CD4-positive, alpha-beta T cell treated with Interleukin-15 for 1 hour (primary cell): ENCODE measurements at regions not wholly inside any gene's neighbourhood (a gene's known extent, or its start where the extent isn't known, plus 50 kb on each side); places are given as distances from the start of the nearest gene placed in this dataset.
"Not testable (repeated sequence)": the region's sequence is repeated elsewhere in the genome, so short reads cannot be mapped to it uniquely, and the experiment has no call there.

Source experiments
- DNase-seq: peaks from one replicate; pipeline ENCODE4 v3.0.0-alpha.2; 2020

DNA sequence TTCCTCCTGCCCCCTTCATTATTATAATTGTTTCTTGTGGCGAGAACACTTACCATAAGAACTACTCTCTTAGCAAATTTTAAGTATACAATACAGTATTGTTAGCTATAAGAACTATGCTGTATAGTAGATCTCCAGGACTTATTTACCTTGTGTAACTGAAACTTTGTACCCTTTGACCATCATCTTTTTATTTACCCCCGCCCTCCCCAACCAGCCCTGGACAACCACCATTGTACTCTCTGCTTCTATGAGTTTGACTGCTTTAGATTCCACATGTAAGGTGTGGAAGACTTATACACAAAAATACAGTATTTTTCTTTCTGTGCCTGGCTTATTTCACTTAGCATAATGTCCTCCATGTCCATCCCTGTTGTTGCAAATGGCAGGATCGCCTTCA, 161.1 kb downstream of the PHF8 start:
- DNase-seq = no peak

DNA sequence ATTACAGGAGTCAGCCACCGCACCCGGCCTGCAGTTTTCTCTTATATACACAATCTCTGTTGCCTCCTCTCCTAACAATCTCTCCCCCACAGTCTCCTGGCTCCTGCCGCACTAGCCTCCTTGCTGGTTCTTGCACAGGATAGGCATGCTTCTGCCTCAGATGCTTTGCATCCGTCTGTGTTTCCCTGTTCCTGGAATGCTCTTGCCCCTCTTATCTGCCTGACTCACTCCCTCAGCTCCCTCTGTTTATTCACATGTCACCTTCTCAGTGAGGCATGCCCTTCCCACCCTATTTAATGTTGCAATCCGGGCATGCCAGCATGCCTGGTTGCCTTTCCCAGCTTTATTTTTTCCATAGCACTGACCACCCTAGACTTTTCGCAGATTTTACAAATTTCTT, 161.9 kb downstream of the PHF8 start:
- DNase-seq = no peak

DNA sequence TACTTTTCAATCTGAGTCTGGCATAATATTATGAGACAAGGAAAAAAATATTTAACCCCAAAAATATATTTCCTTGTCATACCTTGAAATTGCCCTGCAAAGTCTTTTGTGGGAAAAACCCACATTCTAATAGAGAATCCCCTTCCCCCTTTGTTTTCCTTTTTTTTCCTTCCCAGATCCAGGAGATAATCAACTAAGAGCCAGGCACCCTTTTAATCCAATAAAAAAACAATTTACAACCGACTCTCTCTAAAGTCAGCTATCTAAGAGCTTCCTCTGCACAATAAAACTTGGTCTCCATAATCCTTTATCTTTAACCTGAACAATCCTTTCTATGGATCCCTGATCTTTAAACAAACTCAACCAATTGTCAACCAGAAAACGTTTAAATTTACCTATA, 163.5 kb downstream of the PHF8 start:
- not testable (repeated sequence) for DNase-seq

DNA sequence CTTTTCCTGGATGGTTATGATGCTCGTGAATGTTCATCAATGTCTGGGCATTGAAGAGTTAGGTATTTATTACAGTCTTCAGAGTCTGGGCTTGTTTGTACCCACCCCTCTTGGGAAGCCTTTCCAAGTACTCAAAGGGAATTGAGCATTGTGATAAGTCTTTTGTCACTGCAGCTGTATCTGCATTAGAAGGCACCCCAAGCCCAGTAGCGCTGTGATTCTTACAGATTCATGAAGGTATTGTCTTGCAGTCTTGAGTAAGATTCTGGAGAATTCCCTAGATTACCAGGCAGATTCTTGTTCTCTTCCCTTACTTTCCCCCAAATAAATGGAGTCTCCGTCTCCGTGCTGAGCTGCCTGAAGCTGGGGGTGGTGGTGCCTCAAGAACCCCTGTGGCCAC, 173.4 kb upstream of the HUWE1 start:
- no peak for DNase-seq

DNA sequence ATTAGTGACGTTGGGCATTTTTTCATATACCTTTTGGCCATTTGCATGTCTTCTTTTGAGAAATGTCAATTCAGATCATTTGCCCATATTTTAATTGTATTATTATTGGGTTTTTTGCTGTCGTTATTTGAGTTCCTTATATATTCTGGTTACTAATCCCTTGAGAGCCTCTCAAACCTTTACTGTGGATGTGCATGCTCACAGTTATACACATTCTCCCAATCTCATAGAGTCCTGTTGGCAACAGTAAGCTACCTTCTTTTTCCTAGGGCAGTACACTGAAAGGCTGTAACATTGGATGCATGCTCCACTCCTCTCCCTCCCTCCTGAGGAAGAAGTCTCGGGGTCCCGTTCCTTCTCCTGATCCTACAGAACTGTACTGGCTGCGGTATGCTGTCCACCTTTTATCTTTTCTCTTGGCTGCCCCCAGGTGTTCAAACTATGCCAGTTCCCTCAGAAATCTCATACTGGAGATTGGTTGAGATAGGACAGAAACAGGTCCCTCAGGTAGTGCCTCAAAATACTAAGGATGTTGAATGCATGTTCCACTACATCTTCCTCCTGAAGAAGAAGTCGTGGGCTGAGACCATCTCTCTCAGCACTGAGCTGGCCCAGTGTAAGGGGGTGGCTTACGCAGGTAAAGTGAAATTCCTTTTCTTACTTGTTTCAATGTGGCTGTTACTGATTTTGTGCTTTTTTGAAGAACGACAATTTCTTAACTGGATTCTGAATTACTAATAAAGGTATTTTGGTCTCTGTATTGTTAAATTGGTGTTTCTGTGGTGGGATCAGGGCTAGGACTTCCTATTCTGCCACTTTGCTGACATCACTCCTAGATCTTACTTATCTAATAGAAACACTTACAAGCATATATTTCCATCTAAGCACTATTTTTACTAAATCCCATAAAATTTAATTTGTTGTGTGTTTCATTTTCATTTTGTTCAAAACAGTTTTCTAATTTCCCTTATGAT, 145.4 kb upstream of the HUWE1 start:
- peak; percentile 22 for DNase-seq

DNA sequence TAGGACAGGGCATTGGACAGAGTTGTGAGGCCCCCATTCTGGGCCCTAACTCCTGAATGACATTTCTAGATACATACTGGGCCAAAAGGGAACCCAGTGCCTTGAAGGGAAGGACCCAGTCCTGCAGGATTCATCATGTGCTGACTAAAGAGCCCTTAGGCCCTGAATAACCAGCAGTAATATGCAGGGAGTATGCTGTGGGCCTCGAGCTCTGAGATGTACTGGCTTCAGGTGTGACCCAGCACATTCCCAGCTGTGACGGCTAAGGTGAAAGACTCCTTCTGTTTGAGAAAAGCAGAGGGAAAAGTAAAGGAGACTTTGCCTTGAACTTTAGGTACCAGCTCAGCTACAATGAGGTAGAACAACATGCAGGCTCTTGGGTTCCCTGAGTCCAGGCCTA, 138.2 kb upstream of the HUWE1 start:
- no peak for DNase-seq

DNA sequence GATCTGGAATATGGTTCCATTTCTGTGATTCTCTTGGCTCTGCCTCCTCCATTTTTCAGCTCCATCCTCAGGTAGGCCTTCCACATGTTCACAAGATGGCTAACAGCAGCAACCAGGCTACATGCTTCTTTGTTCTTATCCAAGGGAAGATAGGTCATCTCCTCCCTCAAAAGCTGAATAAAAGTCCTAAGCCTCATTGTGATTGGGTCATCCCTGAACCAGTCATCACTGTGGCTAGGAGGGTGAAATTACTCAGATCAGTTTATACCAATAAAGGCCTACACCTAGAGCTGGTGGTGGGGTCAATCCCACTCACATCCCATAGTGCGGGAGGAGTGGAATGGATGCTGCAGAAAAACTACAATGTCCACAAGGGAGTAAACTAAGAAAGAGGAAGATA, 131.6 kb upstream of the HUWE1 start:
- not testable (repeated sequence) for DNase-seq

DNA sequence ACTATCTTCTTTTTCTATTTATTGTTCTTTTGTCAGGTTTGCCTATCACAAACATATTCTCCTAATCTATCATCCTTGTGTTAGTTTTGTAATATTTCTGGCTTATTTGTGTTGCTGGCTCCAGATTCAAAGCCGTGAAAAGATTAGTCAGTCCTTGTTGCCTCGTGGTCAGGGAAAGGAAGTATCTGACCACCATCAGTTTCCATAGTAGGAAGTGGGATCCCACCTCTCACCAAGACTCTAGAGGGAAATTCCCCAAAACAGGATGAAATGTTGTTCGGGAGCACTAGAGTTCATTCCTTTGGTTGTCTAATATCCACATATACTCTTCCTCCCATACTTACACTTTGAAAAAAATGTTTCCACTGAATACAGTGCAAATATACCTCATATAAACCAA, 131.0 kb upstream of the HUWE1 start:
- DNase-seq = no peak

DNA sequence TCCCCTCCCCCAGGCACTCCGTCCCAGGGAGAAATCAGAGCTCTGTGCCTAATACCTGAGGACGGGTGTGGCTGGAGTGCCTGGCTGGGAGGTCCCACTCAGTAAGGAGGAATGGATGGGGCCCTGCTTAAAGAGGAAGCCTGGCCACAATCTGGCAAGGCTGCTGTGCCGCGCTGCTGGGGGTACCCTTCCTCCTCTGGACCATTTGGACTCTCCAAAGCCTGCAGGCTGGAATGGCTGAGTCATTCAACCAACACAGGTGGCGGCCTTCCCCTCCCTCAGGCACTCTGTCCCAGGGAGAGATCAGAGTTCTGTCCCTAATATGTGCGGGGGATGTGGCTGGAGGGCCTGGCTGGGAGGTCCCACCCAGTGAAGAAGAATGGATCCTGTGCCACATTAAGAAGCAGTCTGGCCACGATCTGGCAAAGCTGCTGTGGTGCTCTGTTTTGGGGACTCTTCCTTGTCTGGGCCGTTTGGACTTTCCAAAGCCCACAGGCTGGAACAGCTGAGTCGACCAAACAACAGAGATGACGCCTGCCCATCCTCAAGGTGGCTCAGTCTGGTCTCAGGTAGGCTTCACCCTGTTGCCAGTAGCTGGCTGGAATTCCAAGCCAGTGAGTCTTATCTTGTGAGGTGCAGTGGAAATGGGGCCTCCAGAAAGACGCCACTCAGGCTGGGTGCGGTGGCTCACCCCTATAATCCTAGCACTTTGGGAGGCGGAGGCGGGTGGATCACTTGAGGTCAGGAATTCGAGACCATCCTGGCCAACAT, 127.3 kb upstream of the HUWE1 start:
- no peak for DNase-seq

DNA sequence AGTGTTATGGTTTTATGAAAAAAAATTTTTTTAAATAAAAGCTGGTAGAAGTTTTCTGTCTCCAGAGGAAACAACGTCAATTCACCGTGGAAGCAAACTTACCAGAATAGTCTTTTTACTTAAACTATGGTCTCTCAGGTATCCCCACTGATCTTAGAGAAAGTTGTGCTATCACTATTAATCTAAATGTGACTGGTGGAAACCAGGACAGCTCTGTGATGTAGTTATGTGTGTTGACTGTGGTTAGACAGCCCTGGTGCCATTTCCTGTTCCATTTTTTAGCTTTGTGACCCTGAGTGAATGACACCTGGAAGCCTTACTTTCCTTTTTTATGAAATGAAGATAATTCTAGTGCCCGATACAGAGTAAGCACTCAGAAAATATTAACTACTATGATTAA, 111.8 kb upstream of the HUWE1 start:
- DNase-seq = no peak

DNA sequence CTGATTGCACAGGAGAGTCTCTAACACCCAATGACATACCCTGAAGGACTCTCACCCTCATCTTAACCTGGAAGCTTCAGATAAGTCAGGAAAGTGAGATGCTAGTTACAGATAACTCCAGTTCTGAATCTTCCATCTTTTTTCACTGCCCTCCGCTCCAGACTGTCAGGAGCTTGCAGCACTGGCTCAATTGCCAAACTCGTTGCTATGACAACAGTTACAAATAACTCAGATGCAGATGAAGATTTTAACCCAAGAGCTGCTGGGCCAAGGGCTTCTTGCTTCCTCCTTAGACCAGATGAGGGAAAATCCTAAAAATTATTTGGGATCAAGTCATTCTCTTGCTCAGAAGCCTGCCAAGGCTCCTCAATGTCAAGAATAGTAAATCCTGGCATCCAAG, 109.1 kb upstream of the HUWE1 start:
- DNase-seq = no peak

DNA sequence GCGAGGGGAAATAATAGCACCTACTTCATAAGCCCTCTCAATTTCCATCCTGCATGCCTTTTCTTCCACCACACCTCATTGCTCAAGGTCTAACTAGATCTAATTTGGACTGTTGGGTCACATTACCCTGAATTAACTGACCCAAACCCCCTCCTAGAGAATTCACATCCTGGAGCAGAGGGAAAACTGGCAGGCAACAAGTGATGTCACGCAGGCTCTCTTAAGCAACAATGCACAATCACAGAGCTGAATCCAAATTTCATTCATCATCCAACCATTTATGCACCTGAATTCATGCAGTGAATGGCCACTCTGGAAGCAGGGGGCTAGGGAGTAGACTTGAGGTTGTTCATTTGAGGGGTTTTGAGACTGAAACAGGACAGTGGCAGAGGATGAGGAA, 107.7 kb upstream of the HUWE1 start:
- no peak for DNase-seq

DNA sequence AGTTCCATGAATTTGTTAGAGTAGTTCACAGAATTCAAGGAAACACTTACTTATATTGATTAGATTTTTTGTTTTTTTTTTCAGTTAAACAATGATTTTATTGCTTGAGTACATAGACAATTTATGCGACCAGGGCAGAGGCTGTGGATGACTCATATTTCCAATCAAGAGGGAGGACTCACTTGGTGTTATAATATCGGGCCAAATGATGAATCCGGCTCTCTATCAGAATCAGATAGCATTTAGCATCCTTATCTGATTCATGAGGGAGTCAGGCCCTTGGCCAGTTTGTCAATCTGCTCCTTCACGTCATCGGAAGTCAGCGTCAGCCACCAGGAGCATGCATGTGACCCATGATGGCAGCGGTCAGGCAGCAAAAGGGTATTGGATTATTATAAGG, 82.3 kb upstream of the HUWE1 start:
- no peak for DNase-seq

DNA sequence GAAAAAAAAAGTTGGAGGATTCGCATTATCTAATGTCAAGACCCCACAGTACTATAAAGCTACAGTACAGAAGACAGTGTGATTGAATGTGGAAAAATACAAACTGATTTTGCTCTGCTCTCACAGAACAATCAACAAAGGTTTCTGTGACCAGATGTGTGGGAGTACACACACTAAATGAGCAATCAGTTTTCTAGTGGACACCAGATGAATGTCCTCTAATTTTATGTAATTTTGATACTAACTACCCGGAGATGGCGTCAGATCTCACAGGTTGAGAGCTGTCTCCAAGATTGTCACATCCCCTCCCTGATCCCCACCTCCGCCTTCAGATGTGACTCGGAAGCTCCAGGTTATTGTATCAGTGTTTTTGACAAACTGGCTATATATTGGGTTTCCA, 81.9 kb upstream of the HUWE1 start:
- no peak for DNase-seq

DNA sequence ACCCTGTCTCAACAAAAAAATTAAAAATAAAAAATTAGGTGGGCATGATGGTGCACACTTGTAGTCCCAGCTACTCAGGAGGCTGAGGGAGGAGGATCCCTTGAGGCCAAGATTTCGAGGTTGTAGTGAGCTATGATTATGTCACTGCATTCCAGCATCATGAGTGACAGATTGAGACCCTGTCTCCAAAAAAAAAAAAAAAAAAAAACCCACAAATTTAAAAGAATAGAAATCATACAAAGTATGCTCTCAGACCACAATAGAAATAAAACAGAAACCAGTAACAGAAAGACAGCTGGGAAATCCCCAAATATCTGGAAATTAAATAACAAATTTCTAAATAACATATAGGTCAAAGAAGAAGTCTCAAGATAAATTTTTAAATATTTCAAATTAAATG, 81.0 kb upstream of the HUWE1 start:
- DNase-seq = no peak

DNA sequence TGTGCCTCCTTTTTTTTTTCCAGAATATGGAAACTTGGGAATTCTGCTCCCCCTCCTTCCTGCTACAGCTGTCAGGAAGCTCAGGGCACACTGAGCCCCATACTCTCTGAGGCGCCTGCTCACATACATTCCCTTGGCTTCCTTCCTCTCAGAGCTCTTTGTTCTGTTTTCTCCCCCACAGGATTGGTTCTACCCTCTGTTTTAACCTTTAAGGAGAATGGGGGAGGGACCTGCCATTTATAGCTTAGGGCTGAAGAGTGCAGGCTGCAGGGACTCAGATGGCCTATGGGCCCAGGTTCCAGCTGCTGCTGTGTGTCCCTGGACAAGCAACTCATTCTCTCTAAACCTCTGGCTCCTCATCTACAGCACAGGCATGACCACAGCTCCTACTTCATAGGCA, 70.7 kb upstream of the HUWE1 start:
- not testable (repeated sequence) for DNase-seq

DNA sequence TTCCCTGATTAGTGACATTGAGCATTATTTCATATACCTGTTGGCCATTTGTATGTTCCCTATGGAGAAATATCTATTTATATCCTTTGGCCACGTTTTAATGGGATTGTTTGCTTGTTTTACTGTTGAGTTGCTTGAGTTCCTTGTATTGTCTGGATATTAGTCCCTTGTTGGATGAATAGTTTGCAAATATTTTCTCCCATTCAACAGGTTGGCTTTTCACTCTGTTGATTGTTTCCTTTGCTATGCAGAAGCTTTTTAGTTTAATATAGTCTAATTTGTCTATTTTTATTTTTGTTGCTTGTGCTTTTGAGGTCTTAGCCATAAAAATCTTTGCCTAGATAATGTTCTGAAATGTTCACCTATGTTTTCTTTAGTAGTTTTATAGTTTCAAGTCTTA, 60.2 kb upstream of the HUWE1 start:
- no peak for DNase-seq

DNA sequence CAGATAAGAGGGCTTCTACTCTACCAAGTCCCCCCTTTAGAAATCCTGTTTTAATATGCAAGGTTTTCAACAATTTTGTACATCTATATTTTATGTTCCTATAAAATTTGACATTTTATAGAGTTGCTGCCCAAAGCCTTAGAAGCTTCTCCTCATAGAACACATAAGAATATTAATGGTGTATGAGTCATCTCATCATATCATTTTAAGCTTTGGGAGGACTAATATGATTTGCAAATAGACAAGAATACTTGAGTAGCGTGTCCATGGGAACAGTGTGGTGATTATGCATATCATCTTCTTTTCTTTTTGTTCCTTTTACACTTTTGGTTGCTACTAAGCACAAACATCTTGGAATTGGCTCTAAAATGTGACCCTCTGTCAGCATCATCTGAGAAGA, 56.7 kb upstream of the HUWE1 start:
- no peak for DNase-seq

DNA sequence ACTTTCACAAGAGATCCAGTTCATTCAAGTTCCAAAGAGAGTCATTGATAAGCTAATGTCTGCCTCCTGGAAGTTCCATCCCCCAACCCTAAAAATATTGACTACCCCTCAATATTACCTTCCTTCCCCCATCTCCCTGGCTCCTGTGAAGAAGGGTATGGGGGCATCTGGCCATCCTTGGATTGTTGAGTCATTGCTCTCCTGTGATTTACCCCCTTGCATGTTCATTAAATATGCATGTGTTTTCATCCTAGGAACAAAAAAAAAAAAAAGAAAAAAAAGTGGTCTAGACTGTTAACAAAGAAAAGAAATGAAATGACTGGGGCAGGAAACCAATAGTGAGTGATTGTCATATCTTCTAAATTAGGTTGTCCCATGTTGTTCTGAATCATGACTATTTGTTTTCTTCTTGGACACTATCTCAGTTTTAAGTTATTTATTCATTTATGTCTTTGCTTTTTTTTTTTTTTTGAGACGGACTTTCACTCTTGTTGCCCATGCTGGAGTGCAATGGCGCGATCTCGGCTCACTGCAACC, 51.9 kb upstream of the HUWE1 start:
- no peak for DNase-seq
